Chondrocyte (in vitro differentiated cells): ENCODE measurements at regions not wholly inside any gene's neighbourhood (a gene's known extent, or its start where the extent isn't known, plus 50 kb on each side); places are given as distances from the start of the nearest gene placed in this dataset.

Experiments used
- DNase-seq: peaks from one replicate; pipeline ENCODE4 v3.0.0; 2021; ENCODE audit warnings: mixed read lengths, low spot score
- H3K27ac Mint-ChIP-seq: one replicate; pipeline ENCODE4 v1.8.0; 2021; ENCODE audit warnings: mild to moderate bottlenecking, moderate library complexity, mixed read lengths; ENCODE audit not compliant: unreplicated experiment
- H3K27me3 Mint-ChIP-seq: 2 replicates; pipeline ENCODE4 v1.8.0; 2021; ENCODE audit warnings: low read depth, mixed read lengths
- H3K36me3 Mint-ChIP-seq: 2 replicates; pipeline ENCODE4 v1.8.0; 2021; ENCODE audit warnings: low read depth, mixed read lengths
- H3K4me1 Mint-ChIP-seq: 2 replicates; pipeline ENCODE4 v1.8.0; 2021; ENCODE audit warnings: low read depth, mild to moderate bottlenecking, mixed read lengths
- H3K4me3 Mint-ChIP-seq: one replicate; pipeline ENCODE4 v1.8.0; 2021; ENCODE audit warnings: mild to moderate bottlenecking, moderate library complexity, mixed read lengths; ENCODE audit not compliant: unreplicated experiment
- H3K9me3 Mint-ChIP-seq: 2 replicates; pipeline ENCODE4 v1.8.0; 2021; ENCODE audit warnings: low read depth, mixed read lengths
- TF ChIP-seq, protein P1 (sequence below): fragments of 200-600 bp; sonication (generic); IDR thresholded peaks from 2 replicates; pipeline ENCODE4 v1.5.0; 2021; ENCODE audit warnings: antibody characterized with exemption, mild to moderate bottlenecking, moderate library complexity

DNA sequence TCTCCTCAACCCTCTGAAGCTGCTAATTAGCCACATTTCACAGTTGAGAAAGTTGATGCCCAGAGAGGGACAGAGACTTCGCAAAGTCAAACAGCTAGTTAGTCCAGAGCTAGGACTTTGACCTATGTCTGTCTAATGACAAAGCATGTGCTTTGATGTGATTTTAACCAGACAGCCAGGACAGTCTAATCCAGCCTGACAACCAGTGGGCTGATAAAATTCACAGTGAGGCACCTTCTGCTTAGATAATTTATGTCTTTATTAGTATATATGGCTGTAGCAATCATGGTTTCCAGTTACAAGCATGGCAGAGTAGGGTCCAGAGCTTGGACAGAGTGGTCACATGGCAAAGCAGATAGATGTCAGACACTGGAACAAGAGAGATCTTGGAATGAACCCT, 133.6 kb upstream of the C1QTNF7 start:
- DNase-seq: no peak
- Mint-ChIP-seq H3K4me1 (peaks cover 6% of the 10 kb centered on the region), H3K9me3 (peaks cover 4% of the 10 kb centered on the region), H3K36me3 (no peaks in the 10 kb centered on the region), H3K27ac (no peak overlapping the region), H3K27me3 (no peaks in the 10 kb centered on the region), H3K4me3 (no peak overlapping the region)
- TF ChIP-seq, protein P1, sequence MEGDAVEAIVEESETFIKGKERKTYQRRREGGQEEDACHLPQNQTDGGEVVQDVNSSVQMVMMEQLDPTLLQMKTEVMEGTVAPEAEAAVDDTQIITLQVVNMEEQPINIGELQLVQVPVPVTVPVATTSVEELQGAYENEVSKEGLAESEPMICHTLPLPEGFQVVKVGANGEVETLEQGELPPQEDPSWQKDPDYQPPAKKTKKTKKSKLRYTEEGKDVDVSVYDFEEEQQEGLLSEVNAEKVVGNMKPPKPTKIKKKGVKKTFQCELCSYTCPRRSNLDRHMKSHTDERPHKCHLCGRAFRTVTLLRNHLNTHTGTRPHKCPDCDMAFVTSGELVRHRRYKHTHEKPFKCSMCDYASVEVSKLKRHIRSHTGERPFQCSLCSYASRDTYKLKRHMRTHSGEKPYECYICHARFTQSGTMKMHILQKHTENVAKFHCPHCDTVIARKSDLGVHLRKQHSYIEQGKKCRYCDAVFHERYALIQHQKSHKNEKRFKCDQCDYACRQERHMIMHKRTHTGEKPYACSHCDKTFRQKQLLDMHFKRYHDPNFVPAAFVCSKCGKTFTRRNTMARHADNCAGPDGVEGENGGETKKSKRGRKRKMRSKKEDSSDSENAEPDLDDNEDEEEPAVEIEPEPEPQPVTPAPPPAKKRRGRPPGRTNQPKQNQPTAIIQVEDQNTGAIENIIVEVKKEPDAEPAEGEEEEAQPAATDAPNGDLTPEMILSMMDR: no peak

DNA sequence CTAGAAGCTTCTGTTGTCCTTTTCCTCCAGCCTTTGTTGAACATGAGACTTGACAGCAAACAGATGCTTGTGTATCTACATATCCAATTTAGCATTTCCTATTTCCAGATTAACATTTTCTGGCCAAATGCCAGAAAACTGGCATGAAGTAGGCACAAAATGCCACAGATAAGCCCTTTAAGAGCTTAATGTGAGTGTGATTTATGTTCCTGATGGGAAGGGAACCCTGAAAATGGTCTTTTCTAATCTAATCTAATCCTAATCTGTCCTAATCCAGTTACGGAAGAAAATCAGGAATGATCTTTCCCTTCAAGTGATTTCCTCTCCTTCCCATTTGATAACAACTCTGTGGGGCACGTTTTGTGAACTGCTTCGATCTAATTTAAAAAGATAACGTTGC, 133.0 kb upstream of the C1QTNF7 start:
- no peak for DNase-seq
- Mint-ChIP-seq H3K36me3 (no peaks in the 10 kb centered on the region), H3K27me3 (no peaks in the 10 kb centered on the region), H3K4me1 (peaks cover 6% of the 10 kb centered on the region), H3K27ac (no peak overlapping the region), H3K4me3 (no peak overlapping the region), H3K9me3 (peaks cover 4% of the 10 kb centered on the region)
- TF ChIP-seq, protein P1: no peak

DNA sequence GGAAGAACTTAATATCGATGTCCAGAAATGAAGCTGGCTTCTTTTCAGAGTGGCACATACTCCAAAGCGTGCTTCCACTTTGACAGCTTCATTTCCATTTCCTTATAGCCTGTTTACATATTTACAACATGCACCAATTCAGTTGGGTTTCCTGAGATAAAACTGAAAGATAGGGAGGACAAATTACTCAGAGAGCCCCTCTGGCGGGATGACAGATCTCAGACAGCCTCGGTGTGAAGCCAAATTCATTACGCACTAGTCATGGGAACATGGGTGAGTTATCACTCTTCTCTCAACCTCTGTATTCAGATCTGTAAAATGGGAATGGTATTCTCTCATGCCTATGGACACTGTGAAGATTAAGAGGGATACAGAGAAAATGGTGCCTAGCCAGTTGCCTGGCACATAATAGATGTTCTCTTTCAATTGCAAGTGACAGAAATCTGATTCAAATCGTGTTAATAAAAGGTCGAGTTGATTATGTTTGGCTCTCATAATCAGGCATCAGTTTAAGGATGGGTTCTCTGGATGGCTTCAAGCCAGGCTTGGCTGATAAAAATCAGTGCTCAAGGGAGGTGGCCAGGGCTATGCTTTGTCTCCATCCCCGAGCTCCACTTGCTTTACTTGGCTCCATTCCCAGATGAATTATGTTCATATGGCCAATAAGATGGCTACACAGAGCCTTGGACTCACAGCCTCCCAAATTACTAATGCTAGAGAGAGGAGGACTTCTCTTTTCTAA, 132.2 kb upstream of the C1QTNF7 start:
- H3K4me3 Mint-ChIP-seq: no peak overlapping the region
- peaks cover 6% of the 10 kb centered on the region for H3K4me1 Mint-ChIP-seq
- no peaks in the 10 kb centered on the region for H3K36me3 Mint-ChIP-seq
- DNase-seq: no peak
- H3K9me3 Mint-ChIP-seq: peaks cover 4% of the 10 kb centered on the region
- no peak overlapping the region for H3K27ac Mint-ChIP-seq
- H3K27me3 Mint-ChIP-seq: no peaks in the 10 kb centered on the region
- TF ChIP-seq, protein P1: no peak

DNA sequence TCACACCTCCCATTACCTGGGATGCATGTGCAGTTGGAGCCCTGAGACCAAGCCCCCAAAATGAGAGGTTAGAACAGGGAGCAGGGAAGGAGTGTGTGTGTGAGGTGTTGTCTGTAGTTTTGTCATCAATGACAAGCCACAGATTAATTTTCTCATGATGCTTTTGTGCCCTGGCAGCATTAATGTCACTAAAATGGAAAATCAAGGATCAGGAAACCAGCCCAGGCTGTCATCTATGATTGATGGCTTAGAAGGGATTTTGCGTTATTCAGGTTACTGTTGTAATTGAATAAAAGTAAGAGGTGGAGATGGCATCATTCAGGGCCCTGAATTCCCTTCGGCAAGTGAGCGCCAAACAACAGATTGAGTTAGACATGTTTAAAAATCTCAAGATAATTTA, 130.5 kb upstream of the C1QTNF7 start:
- peaks cover 6% of the 10 kb centered on the region for H3K4me1 Mint-ChIP-seq
- no peaks in the 10 kb centered on the region for H3K27me3 Mint-ChIP-seq
- DNase-seq: no peak
- H3K36me3 Mint-ChIP-seq: no peaks in the 10 kb centered on the region
- TF ChIP-seq, protein P1: no peak
- no peak overlapping the region for H3K27ac Mint-ChIP-seq
- H3K9me3 Mint-ChIP-seq: peaks cover 4% of the 10 kb centered on the region
- H3K4me3 Mint-ChIP-seq: no peak overlapping the region

DNA sequence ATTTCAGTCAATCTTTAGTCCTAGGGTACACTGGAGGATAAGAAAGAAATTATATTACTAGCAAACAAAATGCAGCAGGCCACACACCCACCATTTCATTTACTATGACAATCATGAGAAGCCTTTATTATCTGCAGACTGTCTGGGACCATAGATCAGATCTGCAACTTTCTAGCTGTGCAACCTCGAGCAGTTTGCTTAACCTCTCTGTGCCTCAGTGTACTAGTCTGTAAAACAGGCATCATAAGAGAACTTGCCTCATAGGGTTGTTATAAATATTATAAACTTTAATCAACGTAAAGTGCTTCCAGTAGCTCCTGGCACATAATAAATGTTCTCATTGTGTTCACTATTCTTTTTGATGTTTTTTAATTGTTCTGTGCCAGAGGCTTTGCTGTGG, 128.2 kb upstream of the C1QTNF7 start:
- TF ChIP-seq, protein P1: no peak
- DNase-seq: no peak
- H3K4me1 Mint-ChIP-seq: peaks cover 16% of the 10 kb centered on the region
- peaks cover 4% of the 10 kb centered on the region for H3K9me3 Mint-ChIP-seq
- no peaks in the 10 kb centered on the region for H3K27me3 Mint-ChIP-seq
- no peak overlapping the region for H3K4me3 Mint-ChIP-seq
- H3K36me3 Mint-ChIP-seq: no peaks in the 10 kb centered on the region
- no peak overlapping the region for H3K27ac Mint-ChIP-seq
